GM18502 (cell line): ENCODE measurements at regions not wholly inside any gene's neighbourhood (a gene's known extent, or its start where the extent isn't known, plus 50 kb on each side); places are given as distances from the start of the nearest gene placed in this dataset.
A peak's percentile ranks its signal among the peaks of the same experiment; 100 is the strongest.

Experiments used
- ATAC-seq: cut with Tn5 transposase; IDR thresholded peaks from one replicate; pipeline ENCODE4 v1.9.1; 2021; ENCODE audit warnings: mild to moderate bottlenecking; ENCODE audit not compliant: unreplicated experiment, poor library complexity

- ATAC-seq: no peak
Measured at GRCh38 chr21:31473685-31474345, 129.8 kb upstream of the TIAM1 start.

- no peak for ATAC-seq
Measured at GRCh38 chr21:31471865-31472264, 127.8 kb upstream of the TIAM1 start.

GRCh38 chr21:31470896-31471694 is 127.0 kb upstream of the TIAM1 start:
- no peak for ATAC-seq

- no peak for ATAC-seq
Measured at GRCh38 chr21:31460980-31461379, 116.9 kb upstream of the TIAM1 start.

- ATAC-seq: no peak
Measured at GRCh38 chr21:31459457-31459856, 115.4 kb upstream of the TIAM1 start.

- ATAC-seq: no peak
Measured at GRCh38 chr21:31457675-31458074, 113.6 kb upstream of the TIAM1 start.

- ATAC-seq: no peak
Measured at GRCh38 chr21:31456201-31456600, 112.1 kb upstream of the TIAM1 start.

GRCh38 chr21:31455506-31455905 is 111.4 kb upstream of the TIAM1 start:
- ATAC-seq: no peak

- ATAC-seq: no peak
Measured at GRCh38 chr21:31450980-31451379, 106.9 kb upstream of the TIAM1 start.

GRCh38 chr21:31449921-31450535 is 106.0 kb upstream of the TIAM1 start:
- no peak for ATAC-seq

GRCh38 chr21:31448496-31448895 is 104.4 kb upstream of the TIAM1 start:
- ATAC-seq: no peak

GRCh38 chr21:31447505-31447904 is 103.4 kb upstream of the TIAM1 start:
- no peak for ATAC-seq

- ATAC-seq: peak; percentile 62
Measured at GRCh38 chr21:31446226-31446855, 102.3 kb upstream of the TIAM1 start.

GRCh38 chr21:31445137-31445536 is 101.1 kb upstream of the TIAM1 start:
- ATAC-seq: no peak

GRCh38 chr21:31443736-31444521 is 99.9 kb upstream of the TIAM1 start:
- ATAC-seq: no peak

GRCh38 chr21:31442339-31442738 is 98.3 kb upstream of the TIAM1 start:
- ATAC-seq: no peak

GRCh38 chr21:31429506-31429905 is 85.4 kb upstream of the TIAM1 start:
- ATAC-seq: no peak

GRCh38 chr21:31426235-31426797 is 82.3 kb upstream of the TIAM1 start:
- no peak for ATAC-seq

GRCh38 chr21:31425138-31425537 is 81.1 kb upstream of the TIAM1 start:
- ATAC-seq: no peak

GRCh38 chr21:31424058-31424457 is 80.0 kb upstream of the TIAM1 start:
- ATAC-seq: no peak
